HepG2 (cell line): ENCODE measurements at regions not wholly inside any gene's neighbourhood (a gene's known extent, or its start where the extent isn't known, plus 50 kb on each side); places are given as distances from the start of the nearest gene placed in this dataset.

Experiments used
- ATAC-seq: fragments of 200-7000 bp; cut with Tn5 transposase; 3 replicates; pipeline ENCODE4 v1.9.1; 2020; ENCODE audit warnings: mild to moderate bottlenecking, moderate library complexity
- BruUV-seq: library from RNA; stranded (reverse); fragments of 400-500 nt; replicated peaks from 2 replicates; lab custom pipeline; 2021; lab: Mats Ljungman, UMichigan
- CTCF ChIA-PET: fragments of 300-600 bp; formaldehyde crosslinking; extraction: SDS; loops from one replicate; lab custom pipeline; 2021; ENCODE audit warnings: low total read pairs, inconsistent platforms, low intra/inter-chr PET ratio; lab: Yijun Ruan, JAX
- POLR2A ChIA-PET: fragments of 350-600 bp; sonication (Branson Sonifier 250); formaldehyde crosslinking; loops from one replicate; lab custom pipeline; 2020; ENCODE audit warnings: antibody characterized with exemption, inconsistent platforms; lab: Yijun Ruan, JAX
- DNase-seq: peaks from one replicate; pipeline ENCODE4 v3.0.0-alpha.2; 2015; ENCODE audit warnings: low spot score
- FAIRE-seq: peaks from 3 replicates; lab custom pipeline; 2011; peaks lifted over from hg19 to GRCh38; lab: Jason Lieb, UNC
- H2AFZ ChIP-seq: one replicate; pipeline ENCODE4 v1.6.1; 2011; ENCODE audit warnings: low read length, inconsistent platforms
- H3K27ac ChIP-seq: fragments of 300-600 bp; 3 replicates; pipeline ENCODE4 v1.8.0; 2011; ENCODE audit warnings: mixed run types, mild to moderate bottlenecking, mixed read lengths, low read length, inconsistent platforms; ENCODE audit not compliant: insufficient read depth; ENCODE audit errors: extremely low read length
- H3K27me3 ChIP-seq, 2 experiments: fragments of 200-600 bp in 1 of 2; 2 replicates in 1 of 2; 3 replicates in 1 of 2; pipeline versions ENCODE4 v1.6.0 to v1.8.0; 2011; ENCODE audit warnings: low read length in 2 of 2, mild to moderate bottlenecking in 2 of 2, moderate library complexity in 2 of 2, inconsistent platforms in 1 of 2; ENCODE audit not compliant: insufficient read depth in 2 of 2, control insufficient read depth in 1 of 2
- H3K36me3 ChIP-seq, 2 experiments: fragments of 200-600 bp in 1 of 2; replicated peaks in 1 of 2; 2 replicates in 1 of 2; 3 replicates in 1 of 2; pipeline versions ENCODE4 v1.5.1 to v1.8.0; 2011; ENCODE audit warnings: low read length in 2 of 2, inconsistent platforms in 1 of 2; ENCODE audit not compliant: insufficient read depth in 2 of 2, control insufficient read depth in 1 of 2
- H3K4me1 ChIP-seq: 2 replicates; pipeline ENCODE4 v1.5.1; 2012; ENCODE audit warnings: low read length, inconsistent platforms; ENCODE audit not compliant: insufficient read depth
- H3K4me2 ChIP-seq: 2 replicates; pipeline ENCODE4 v1.6.0; 2011; ENCODE audit warnings: low read depth, low read length, inconsistent platforms
- H3K4me3 ChIP-seq, 3 experiments: fragments of 200-600 bp in 1 of 3; sonication (generic), shearing (Covaris generic) in 1 of 3; replicated peaks in 1 of 3; 2 replicates each; pipeline ENCODE4 v1.5.1; 2011 to 2016; ENCODE audit warnings: low read length in 3 of 3, inconsistent platforms in 2 of 3, low read depth in 2 of 3, mild to moderate bottlenecking in 2 of 3, control low read depth in 1 of 3, mixed read lengths in 1 of 3; ENCODE audit not compliant: insufficient read depth in 1 of 3
- H3K79me2 ChIP-seq: one replicate; pipeline ENCODE4 v1.6.1; 2011; ENCODE audit warnings: low read length, inconsistent platforms; ENCODE audit not compliant: insufficient read depth
- H3K9ac ChIP-seq: 2 replicates; pipeline ENCODE4 v1.6.0; 2011; ENCODE audit warnings: mild to moderate bottlenecking, low read depth, low read length, inconsistent platforms; ENCODE audit not compliant: insufficient read depth
- H3K9me3 ChIP-seq: 2 replicates; pipeline ENCODE4 v1.5.1; 2012; ENCODE audit warnings: mild to moderate bottlenecking, low read length
- H4K20me1 ChIP-seq: 2 replicates; pipeline ENCODE4 v1.6.0; 2011; ENCODE audit warnings: inconsistent platforms, mild to moderate bottlenecking, low read length, moderate library complexity; ENCODE audit not compliant: insufficient read depth
- FIP1L1 ChIP-seq: fragments of 200-400 bp; formaldehyde crosslinking; IDR thresholded peaks from 2 replicates; pipeline ENCODE4 v1.6.1; 2018; ENCODE audit warnings: low read depth, mild to moderate bottlenecking, low read length, moderate library complexity, borderline replicate concordance; ENCODE audit not compliant: insufficient read depth
- PHB2 ChIP-seq: fragments of 450-650 bp; IDR thresholded peaks from 2 replicates; pipeline ENCODE4 v1.6.1; 2018; ENCODE audit not compliant: partially characterized antibody
- REL ChIP-seq: sonication (generic); formaldehyde crosslinking; conservative IDR thresholded peaks from 2 replicates; pipeline ENCODE4 v1.8.0; 2022; ENCODE audit warnings: mild to moderate bottlenecking, missing genetic modification reagents, moderate library complexity
- TOE1 ChIP-seq: sonication (generic); formaldehyde crosslinking; IDR thresholded peaks from 2 replicates; pipeline ENCODE4 v1.4.0; 2020; ENCODE audit warnings: mild to moderate bottlenecking, missing genetic modification reagents
- ZBTB46 ChIP-seq: sonication (generic); formaldehyde crosslinking; IDR thresholded peaks from 2 replicates; pipeline ENCODE4 v1.4.0; 2020; ENCODE audit warnings: mild to moderate bottlenecking, missing genetic modification reagents, borderline replicate concordance
- ZMAT3 ChIP-seq: sonication (generic); formaldehyde crosslinking; conservative IDR thresholded peaks from 2 replicates; pipeline ENCODE4 v1.7.0; 2021; ENCODE audit warnings: missing genetic modification reagents
- ZNF343 ChIP-seq: sonication (generic); formaldehyde crosslinking; IDR thresholded peaks from 2 replicates; pipeline ENCODE4 v1.4.0; 2020; ENCODE audit warnings: mild to moderate bottlenecking, missing genetic modification reagents
- ZNF501 ChIP-seq: sonication (generic); formaldehyde crosslinking; IDR thresholded peaks from 2 replicates; pipeline ENCODE4 v1.5.1; 2020; ENCODE audit warnings: mild to moderate bottlenecking, moderate library complexity, missing genetic modification reagents
- ZNF629 ChIP-seq: sonication (generic); formaldehyde crosslinking; conservative IDR thresholded peaks from 2 replicates; pipeline ENCODE4 v1.5.0; 2020; ENCODE audit warnings: missing genetic modification reagents
- ZNF710 ChIP-seq: sonication (generic); formaldehyde crosslinking; IDR thresholded peaks from 2 replicates; pipeline ENCODE4 v1.5.0; 2020; ENCODE audit warnings: mild to moderate bottlenecking, missing genetic modification reagents, borderline replicate concordance
- WGBS: methylation state at CpG from one replicate; pipeline ENCODE4 v1.1.6; 2017; ENCODE audit warnings: low lambda C conversion rate; 5-methylcytosine and 5-hydroxymethylcytosine counted together
- in situ Hi-C: cut with HindIII; loops from 2 replicates; pipeline ENCODE4 v1.10.0; 2017; ENCODE audit warnings: low pct_unique_long_range_greater_than_20kb; ENCODE audit not compliant: extremely low pct_ligation_motif_present
- intact Hi-C: fragments of 100-400 bp; cut with micrococcal nuclease; formaldehyde crosslinking; loops from one replicate; pipeline ENCODE4 v1.10.0; 2022; ENCODE audit not compliant: unreplicated experiment

DNA sequence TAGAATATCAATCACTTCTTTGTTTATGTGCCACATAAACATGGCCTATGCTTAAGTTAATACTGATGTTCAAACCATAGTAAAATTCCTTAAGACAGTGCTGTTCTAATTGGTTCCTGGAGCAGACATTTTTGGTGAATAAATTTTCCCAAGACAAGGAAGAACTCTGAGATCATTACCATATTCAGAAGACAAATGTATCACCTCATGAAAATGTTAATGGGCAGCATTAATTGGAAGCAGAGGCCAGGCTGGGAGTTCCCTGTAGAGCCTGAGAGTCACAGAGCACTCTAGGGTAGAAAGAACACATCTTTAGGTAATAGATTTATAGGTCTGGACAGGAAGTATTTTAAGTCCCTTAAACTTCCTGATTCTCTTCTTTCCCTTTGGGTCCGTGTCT is 240.2 kb downstream of the MAN2A1 start:
- DNase-seq (no peak), ATAC-seq (no peak), FAIRE-seq (no peak)
- H3K4me2 ChIP-seq: no peak overlapping the region
- in situ Hi-C loops: no loop called here
- H3K79me2 ChIP-seq: no peaks in the 10 kb centered on the region
- ChIA-PET CTCF (no interaction called here), POLR2A (no interaction called here)
- H3K9me3 ChIP-seq: no peaks in the 10 kb centered on the region
- H3K27me3 ChIP-seq: no peaks in the 10 kb centered on the region
- no peaks in the 10 kb centered on the region for H3K36me3 ChIP-seq
- H3K27ac ChIP-seq: no peak overlapping the region
- intact Hi-C loops: no loop called here
- WGBS: 79% methylated on average over 1 of the region's 1 CpG
- H4K20me1 ChIP-seq: no peaks in the 10 kb centered on the region
- TF ChIP-seq ZNF501 (no peak), ZNF629 (no peak), ZNF343 (CRISPR knock-in tag) (no peak), TOE1 (CRISPR knock-in tag) (no peak), ZNF710 (CRISPR knock-in tag) (no peak), PHB2 (no peak), FIP1L1 (no peak), ZBTB46 (CRISPR knock-in tag) (no peak), REL (no peak), ZMAT3 (CRISPR knock-in tag) (no peak)
- H3K4me3 ChIP-seq: no peak overlapping the region
- BruUV-seq: no TSS peak
- no peak overlapping the region for H2AFZ ChIP-seq
- no peak overlapping the region for H3K9ac ChIP-seq
- peaks cover 19% of the 10 kb centered on the region for H3K4me1 ChIP-seq
